ENCODE measurements at regions not wholly inside any gene's neighbourhood (a gene's known extent, or its start where the extent isn't known, plus 50 kb on each side); places are given as distances from the start of the nearest gene placed in this dataset.
"Not testable (repeated sequence)": the region's sequence is repeated elsewhere in the genome, so short reads cannot be mapped to it uniquely, and the experiment has no call there.

GRCh38 chr1:149691399-149691798, 91.1 kb upstream of the FCGR1A start:
- H3K4me3 ChIP-seq (ENCODE audit: low read length in 2 of 2); H3K27ac ChIP-seq (ENCODE audit: low read depth in 1 of 2, low read length in 2 of 2); H3K27me3 ChIP-seq (ENCODE audit: control insufficient read depth in 1 of 2, insufficient read depth in 2 of 2, low read length in 1 of 2); ATAC-seq (ENCODE audit: low FRiP score); intact Hi-C loops (cut with DNase I); H3K36me3 ChIP-seq (ENCODE audit: control insufficient read depth in 1 of 2, insufficient read depth in 2 of 2, low read length in 1 of 2); DNase-seq; H3K9me3 ChIP-seq (ENCODE audit: control insufficient read depth, low read length); H3K4me1 ChIP-seq (ENCODE audit: control insufficient read depth in 1 of 2, insufficient read depth in 2 of 2, low read length in 2 of 2): not testable (repeated sequence)
- 84 to 87% methylated on average over 4 of the region's 6 CpGs for WGBS, 2 donors

- H3K27ac ChIP-seq (ENCODE audit: low read depth in 1 of 2, low read length in 2 of 2); DNase-seq; H3K9me3 ChIP-seq (ENCODE audit: control insufficient read depth, low read length); H3K4me3 ChIP-seq (ENCODE audit: low read length in 2 of 2); ATAC-seq (ENCODE audit: low FRiP score); H3K36me3 ChIP-seq (ENCODE audit: control insufficient read depth in 1 of 2, insufficient read depth in 2 of 2, low read length in 1 of 2); intact Hi-C loops (cut with DNase I); H3K4me1 ChIP-seq (ENCODE audit: control insufficient read depth in 1 of 2, insufficient read depth in 2 of 2, low read length in 2 of 2); H3K27me3 ChIP-seq (ENCODE audit: control insufficient read depth in 1 of 2, insufficient read depth in 2 of 2, low read length in 1 of 2): not testable (repeated sequence)
- WGBS, 2 donors = 93 to 95% methylated on average over 13 to 14 of the region's 17 CpGs
Measured at GRCh38 chr1:149692804-149693539, 89.5 kb upstream of the FCGR1A start.

- H3K27me3 ChIP-seq (ENCODE audit: control insufficient read depth in 1 of 2, insufficient read depth in 2 of 2, low read length in 1 of 2); H3K36me3 ChIP-seq (ENCODE audit: control insufficient read depth in 1 of 2, insufficient read depth in 2 of 2, low read length in 1 of 2); H3K9me3 ChIP-seq (ENCODE audit: control insufficient read depth, low read length); DNase-seq; ATAC-seq (ENCODE audit: low FRiP score); H3K4me1 ChIP-seq (ENCODE audit: control insufficient read depth in 1 of 2, insufficient read depth in 2 of 2, low read length in 2 of 2); intact Hi-C loops (cut with DNase I); H3K27ac ChIP-seq (ENCODE audit: low read depth in 1 of 2, low read length in 2 of 2); H3K4me3 ChIP-seq (ENCODE audit: low read length in 2 of 2): not testable (repeated sequence)
- WGBS, 2 donors = 89 to 95% methylated on average over 2 to 3 of the region's 3 CpGs
Measured at GRCh38 chr1:149695066-149695465, 87.4 kb upstream of the FCGR1A start.

- 6 to 10% methylated on average over 10 to 18 of the region's 24 CpGs for WGBS, 2 donors
- H3K36me3 ChIP-seq (ENCODE audit: control insufficient read depth in 1 of 2, insufficient read depth in 2 of 2, low read length in 1 of 2); DNase-seq; H3K4me1 ChIP-seq (ENCODE audit: control insufficient read depth in 1 of 2, insufficient read depth in 2 of 2, low read length in 2 of 2); ATAC-seq (ENCODE audit: low FRiP score); H3K9me3 ChIP-seq (ENCODE audit: control insufficient read depth, low read length); intact Hi-C loops (cut with DNase I); H3K4me3 ChIP-seq (ENCODE audit: low read length in 2 of 2); H3K27ac ChIP-seq (ENCODE audit: low read depth in 1 of 2, low read length in 2 of 2); H3K27me3 ChIP-seq (ENCODE audit: control insufficient read depth in 1 of 2, insufficient read depth in 2 of 2, low read length in 1 of 2): not testable (repeated sequence)
Measured at GRCh38 chr1:149700220-149700619, 82.3 kb upstream of the FCGR1A start.

GRCh38 chr1:149700677-149701567, 81.6 kb upstream of the FCGR1A start:
- not testable (repeated sequence) for H3K4me1 ChIP-seq (ENCODE audit: control insufficient read depth in 1 of 2, insufficient read depth in 2 of 2, low read length in 2 of 2)

GRCh38 chr1:149708192-149708853, 74.2 kb upstream of the FCGR1A start:
- H3K27me3 ChIP-seq (ENCODE audit: control insufficient read depth in 1 of 2, insufficient read depth in 2 of 2, low read length in 1 of 2); H3K4me1 ChIP-seq (ENCODE audit: control insufficient read depth in 1 of 2, insufficient read depth in 2 of 2, low read length in 2 of 2); H3K36me3 ChIP-seq (ENCODE audit: control insufficient read depth in 1 of 2, insufficient read depth in 2 of 2, low read length in 1 of 2); intact Hi-C loops (cut with DNase I); H3K9me3 ChIP-seq (ENCODE audit: control insufficient read depth, low read length); H3K4me3 ChIP-seq (ENCODE audit: low read length in 2 of 2); H3K27ac ChIP-seq (ENCODE audit: low read depth in 1 of 2, low read length in 2 of 2): not testable (repeated sequence)
- DNase-seq (peak; percentile 55 to 82), ATAC-seq (ENCODE audit: low FRiP score) (peak; percentile 96)
- WGBS, 2 donors = 2 to 3% methylated on average over 12 of the region's 22 CpGs

More at GRCh38 chr1:149700677-149701567, 81.6 kb upstream of the FCGR1A start:
- H3K27me3 ChIP-seq (ENCODE audit: control insufficient read depth in 1 of 2, insufficient read depth in 2 of 2, low read length in 1 of 2); H3K4me3 ChIP-seq (ENCODE audit: low read length in 2 of 2); H3K9me3 ChIP-seq (ENCODE audit: control insufficient read depth, low read length); H3K27ac ChIP-seq (ENCODE audit: low read depth in 1 of 2, low read length in 2 of 2); DNase-seq; intact Hi-C loops (cut with DNase I); ATAC-seq (ENCODE audit: low FRiP score); H3K36me3 ChIP-seq (ENCODE audit: control insufficient read depth in 1 of 2, insufficient read depth in 2 of 2, low read length in 1 of 2): not testable (repeated sequence)
- no CpG with 5 or more reads among the region's 58 CpGs for WGBS, 2 donors

GRCh38 chr1:149711651-149712050, 70.8 kb upstream of the FCGR1A start:
- H3K4me1 ChIP-seq (ENCODE audit: control insufficient read depth in 1 of 2, insufficient read depth in 2 of 2, low read length in 2 of 2); H3K4me3 ChIP-seq (ENCODE audit: low read length in 2 of 2); H3K27ac ChIP-seq (ENCODE audit: low read depth in 1 of 2, low read length in 2 of 2); H3K27me3 ChIP-seq (ENCODE audit: control insufficient read depth in 1 of 2, insufficient read depth in 2 of 2, low read length in 1 of 2); DNase-seq; intact Hi-C loops (cut with DNase I); H3K36me3 ChIP-seq (ENCODE audit: control insufficient read depth in 1 of 2, insufficient read depth in 2 of 2, low read length in 1 of 2); H3K9me3 ChIP-seq (ENCODE audit: control insufficient read depth, low read length): not testable (repeated sequence)
- 59 to 100% methylated on average over 1 of the region's 12 CpGs for WGBS, 2 donors
- peak; percentile 72 for ATAC-seq (ENCODE audit: low FRiP score)

- DNase-seq; H3K4me3 ChIP-seq (ENCODE audit: low read length in 2 of 2); H3K36me3 ChIP-seq (ENCODE audit: control insufficient read depth in 1 of 2, insufficient read depth in 2 of 2, low read length in 1 of 2); H3K9me3 ChIP-seq (ENCODE audit: control insufficient read depth, low read length); intact Hi-C loops (cut with DNase I); H3K27ac ChIP-seq (ENCODE audit: low read depth in 1 of 2, low read length in 2 of 2); H3K27me3 ChIP-seq (ENCODE audit: control insufficient read depth in 1 of 2, insufficient read depth in 2 of 2, low read length in 1 of 2); H3K4me1 ChIP-seq (ENCODE audit: control insufficient read depth in 1 of 2, insufficient read depth in 2 of 2, low read length in 2 of 2): not testable (repeated sequence)
- peak; percentile 67 for ATAC-seq (ENCODE audit: low FRiP score)
- WGBS, 2 donors = 32 to 51% methylated on average over 23 to 24 of the region's 30 CpGs
Measured at GRCh38 chr1:149712154-149712927, 70.2 kb upstream of the FCGR1A start.
